Epidermal melanocyte (primary cell): ENCODE measurements at regions not wholly inside any gene's neighbourhood (a gene's known extent, or its start where the extent isn't known, plus 50 kb on each side); places are given as distances from the start of the nearest gene placed in this dataset.
"Not testable (repeated sequence)": the region's sequence is repeated elsewhere in the genome, so short reads cannot be mapped to it uniquely, and the experiment has no call there.

ENCODE experiments used
- DNase-seq: peaks from one replicate; pipeline ENCODE4 v3.0.0; 2011; ENCODE audit warnings: low spot score; ENCODE audit not compliant: insufficient read length

DNA sequence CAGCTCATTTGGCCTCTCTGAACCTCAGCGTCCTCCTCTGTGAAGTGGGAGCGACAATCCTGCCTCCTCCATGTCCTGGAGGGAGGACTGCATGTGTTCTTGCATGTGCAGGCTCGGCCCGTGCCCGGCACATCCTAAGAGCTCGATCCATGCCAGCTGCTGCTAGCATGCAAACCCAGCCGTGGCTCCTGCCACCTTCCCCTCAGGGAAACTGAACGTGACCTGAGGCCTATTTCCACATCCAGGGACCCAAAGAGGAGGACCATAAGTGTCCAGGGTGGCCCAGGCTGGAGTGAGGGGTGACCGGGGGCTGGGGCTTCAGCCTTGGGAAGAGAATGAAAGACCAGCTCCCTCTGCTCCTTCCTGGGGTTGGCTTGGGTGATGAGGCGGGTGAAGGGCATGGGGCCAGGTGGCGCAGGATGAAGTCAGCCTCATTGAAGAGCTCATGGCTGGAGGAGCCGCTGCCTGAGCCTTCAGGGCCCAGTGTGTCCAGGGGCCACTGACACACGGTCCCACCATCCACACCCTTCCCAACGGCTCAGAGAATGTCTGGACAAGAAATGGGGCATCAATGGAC lies 115.7 kb upstream of the AKAP13 start:
- DNase-seq, result not testable (repeated sequence)

DNA sequence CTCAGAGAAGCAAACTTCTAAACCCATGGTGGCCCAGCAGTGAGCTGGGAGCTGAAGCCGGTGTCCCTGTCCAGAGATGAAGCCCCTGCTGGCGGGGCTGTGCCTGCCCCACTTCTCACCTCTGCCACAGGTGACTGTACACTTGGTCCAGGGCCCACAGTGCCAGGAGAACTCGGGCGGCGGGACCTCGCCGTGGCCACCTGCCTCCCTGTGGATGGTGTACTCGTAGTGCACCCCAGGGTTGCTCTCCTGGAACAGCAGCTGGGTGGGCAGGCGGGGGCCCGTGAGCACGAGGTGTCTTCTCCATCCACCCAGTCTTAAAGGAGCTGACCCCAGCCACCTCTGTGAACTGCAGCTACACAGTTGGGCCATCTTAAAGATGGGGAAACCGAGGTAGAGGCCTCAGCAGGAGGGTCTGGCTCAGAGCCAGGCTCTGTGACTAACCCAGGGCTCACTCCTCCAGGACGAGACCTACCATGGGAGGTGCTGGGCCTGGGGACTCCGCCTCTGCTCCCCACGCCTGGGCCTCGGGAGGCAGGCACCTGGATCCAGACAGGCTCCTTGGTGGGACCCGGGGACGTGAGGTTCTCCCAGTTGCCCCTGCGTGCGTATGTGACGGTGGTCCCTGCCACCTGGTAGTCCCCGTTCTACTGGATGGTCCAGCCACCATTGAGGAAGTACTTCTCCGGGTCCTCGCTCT lies 113.1 kb upstream of the AKAP13 start:
- not testable (repeated sequence) for DNase-seq

DNA sequence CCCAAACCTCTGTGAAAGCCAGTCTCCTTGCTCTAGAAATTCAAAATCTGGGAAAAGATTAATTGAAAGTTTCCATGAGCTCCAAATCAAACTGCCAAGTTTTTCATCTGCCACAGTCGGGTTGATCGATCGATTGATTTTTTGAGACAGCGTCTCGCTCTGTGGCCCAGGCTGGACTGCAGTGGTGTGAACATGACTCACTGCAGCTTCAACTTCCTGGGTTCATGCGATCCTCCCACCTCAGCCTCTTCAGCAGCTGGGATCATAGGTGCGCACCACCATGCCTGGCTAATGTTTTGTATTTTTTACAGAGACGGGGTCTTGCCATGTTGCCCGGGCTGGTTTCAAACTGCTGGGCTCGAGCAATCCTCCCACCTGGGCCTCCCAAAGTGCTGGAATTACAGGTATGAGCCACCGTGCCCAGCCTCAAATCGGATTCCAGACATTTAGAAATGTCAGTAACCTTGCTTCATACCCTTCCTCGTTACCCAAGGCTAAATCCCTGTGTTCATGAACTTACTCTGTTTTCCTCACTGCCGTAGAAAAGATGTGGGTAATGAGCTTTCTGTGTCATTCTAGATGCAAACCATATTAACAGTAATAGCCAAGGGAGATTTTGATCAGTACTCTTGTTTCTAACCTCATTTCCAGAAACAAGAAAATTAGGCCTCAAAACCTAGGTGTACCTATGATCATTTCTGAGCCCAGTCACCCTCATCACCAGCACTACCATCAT lies 105.9 kb upstream of the AKAP13 start:
- DNase-seq, result no peak

DNA sequence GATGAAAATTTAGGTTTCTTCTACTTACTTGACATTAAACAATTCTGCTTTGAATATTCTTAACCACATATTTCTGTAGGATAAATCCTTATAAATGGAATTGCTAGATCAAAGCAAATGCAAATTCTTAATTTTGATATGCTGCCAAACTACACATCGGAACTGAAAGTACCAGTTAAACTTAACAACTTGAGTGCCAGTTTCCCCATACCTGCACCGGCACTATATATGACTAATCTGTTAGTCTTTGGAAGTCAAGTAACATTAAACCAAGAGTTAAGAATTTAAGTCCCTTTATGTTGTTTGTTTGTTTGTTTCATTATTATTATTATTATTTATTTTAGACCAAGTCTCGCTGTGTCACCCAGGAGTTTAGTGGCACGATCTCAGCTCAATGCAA lies 103.9 kb upstream of the AKAP13 start:
- DNase-seq, result no peak

DNA sequence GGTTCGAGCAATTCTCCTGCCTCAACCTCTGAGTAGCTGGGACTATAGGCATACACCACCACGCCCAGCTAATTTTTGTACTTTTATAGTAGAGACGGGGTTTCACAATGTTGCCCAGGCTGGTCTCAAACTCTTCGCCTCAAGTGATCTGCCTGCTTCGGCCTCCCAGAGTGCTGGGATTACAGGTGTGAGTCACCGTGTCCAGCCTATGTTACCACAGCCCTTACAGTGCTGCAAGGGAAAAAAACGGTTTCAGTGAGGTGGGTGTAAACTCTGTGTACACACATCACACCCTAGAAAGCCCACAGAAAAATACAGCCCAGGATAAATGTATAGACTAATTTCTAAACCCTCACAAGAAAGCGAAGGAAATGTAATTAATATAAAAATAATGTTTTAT lies 103.5 kb upstream of the AKAP13 start:
- DNase-seq, result no peak

DNA sequence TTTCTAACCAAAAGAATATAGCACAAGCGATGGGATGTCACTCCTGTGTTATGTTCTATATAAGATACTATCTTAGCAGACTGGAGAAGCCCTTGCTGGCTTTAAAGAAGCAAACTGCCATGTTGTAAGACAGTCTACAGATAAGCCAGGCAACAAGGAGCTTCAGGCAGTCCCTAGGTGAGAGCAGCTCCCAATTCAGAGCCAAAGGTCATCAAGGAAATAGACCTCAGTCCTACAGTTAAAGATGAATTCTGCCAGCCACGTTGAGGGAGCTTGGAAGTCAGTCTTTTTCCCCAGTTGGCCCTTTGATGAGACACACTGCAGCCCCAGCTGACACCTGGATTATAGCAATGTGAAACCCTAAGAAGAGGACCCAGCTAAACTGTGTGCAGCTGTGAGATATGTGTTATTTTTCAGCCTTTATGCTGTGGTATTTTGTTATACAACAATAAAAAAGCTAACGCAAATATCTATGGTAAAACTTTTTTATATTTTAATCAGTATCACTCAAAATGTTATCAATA lies 102.5 kb upstream of the AKAP13 start:
- no peak for DNase-seq

DNA sequence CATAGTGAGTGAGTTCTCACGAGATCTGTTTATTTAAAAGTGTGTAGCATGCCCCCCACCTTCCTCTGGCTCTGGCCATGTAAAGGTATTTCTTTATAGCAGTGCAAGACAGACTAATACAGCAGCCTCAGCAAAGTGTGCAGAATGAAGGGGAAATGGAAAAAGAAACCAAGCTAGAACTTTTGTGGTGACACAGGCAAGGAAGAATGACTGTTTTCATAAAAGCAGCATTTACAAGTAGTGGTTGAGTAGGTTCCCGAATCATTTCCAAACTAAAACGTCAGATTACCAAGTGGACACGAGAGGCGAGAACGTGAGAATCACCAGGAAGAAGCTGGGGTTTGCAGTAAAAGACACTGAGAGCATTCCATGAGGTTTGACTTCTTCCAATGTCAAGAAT lies 100.2 kb upstream of the AKAP13 start:
- no peak for DNase-seq

DNA sequence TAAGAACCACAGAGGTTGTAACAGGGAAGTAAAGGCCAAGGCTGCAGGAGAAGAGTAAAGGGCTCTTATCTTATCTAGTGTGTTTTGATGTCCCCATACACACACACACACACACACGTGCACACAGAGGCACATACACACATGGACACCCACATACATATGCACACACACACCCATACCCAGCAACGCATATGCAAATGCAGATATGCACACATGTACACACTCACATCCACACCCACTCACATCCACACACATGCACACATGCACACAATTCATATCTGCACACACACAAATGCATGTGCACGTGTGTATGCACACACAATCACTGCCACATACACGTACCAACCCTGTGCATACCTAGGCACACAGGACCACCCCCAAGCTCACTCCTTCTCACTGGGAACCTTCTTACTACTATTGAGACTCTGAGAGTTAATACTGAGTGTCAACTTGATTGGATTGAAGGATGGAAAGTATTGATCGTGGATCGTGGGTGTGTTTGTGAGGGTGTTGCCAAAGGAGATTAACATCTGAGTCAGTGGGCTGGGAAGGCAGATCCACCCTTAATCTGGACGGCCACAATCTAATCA lies 99.0 kb upstream of the AKAP13 start:
- no peak for DNase-seq

DNA sequence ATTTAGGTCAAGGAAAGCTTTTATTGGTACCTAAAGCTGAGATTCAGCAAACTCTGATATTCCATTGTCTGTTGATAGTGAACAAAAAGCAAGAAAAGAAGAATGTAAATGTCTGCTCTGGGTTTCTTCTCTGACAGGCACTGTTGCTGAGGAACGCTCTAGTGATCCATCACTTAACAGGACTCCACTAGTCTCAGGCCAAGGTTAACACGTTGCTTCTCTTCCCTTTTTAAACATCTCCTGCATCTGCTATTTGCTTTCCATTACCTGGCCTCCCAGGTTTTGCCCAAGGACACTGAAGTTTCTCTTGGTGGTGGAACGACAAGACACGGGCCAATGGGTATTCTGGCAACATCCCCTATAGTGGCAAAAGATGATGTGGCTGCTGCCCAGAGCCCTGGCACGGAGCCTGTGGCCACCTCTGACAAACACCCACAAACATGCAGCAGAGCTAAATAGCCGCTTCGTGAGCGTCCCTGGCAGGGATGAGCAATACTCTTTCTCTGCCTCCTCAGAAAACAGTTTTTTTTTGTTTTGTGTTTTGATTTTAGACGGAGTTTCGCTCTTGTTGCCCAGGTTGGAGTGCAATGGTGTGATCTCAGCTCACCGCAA lies 97.8 kb upstream of the AKAP13 start:
- DNase-seq, result no peak

DNA sequence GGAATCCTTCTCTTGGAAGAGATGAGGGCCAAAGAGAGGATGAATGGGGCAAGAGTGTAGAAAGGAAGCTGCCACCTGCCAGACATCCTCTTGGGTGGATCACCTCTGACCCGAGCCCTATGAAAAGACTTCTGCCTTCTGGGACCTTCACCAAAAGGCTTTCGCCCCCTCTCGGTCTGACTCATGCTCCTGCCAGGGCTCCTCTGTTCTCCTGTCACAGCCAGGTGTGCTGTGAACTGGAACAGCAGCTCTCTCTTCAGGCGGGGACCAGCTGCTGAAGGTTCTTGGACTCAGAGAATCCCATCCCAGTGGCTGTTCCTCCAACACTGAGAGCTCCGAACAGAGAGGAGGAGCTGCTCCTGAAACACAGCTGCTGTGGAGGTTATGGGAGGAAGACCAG lies 96.6 kb upstream of the AKAP13 start:
- DNase-seq, result not testable (repeated sequence)

DNA sequence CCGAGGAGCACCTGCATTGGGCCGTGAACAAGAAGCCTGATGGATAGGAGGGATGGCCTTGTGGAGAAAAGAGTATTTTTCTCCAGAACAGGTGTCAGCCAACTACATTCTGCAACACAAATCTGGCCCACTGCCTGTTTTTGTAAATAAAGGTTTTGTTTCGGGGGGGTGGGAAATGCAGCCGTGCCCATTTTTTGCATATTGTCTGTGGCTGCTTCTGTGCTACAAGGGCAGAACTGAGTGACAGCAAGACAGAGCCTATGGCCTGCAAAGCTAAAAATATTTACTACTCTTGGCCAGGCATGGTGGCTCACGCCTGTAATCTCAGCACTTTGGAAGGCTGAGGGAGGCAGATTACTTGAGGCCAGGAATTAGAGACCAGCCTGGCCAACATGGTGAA lies 95.9 kb upstream of the AKAP13 start:
- DNase-seq, result no peak

DNA sequence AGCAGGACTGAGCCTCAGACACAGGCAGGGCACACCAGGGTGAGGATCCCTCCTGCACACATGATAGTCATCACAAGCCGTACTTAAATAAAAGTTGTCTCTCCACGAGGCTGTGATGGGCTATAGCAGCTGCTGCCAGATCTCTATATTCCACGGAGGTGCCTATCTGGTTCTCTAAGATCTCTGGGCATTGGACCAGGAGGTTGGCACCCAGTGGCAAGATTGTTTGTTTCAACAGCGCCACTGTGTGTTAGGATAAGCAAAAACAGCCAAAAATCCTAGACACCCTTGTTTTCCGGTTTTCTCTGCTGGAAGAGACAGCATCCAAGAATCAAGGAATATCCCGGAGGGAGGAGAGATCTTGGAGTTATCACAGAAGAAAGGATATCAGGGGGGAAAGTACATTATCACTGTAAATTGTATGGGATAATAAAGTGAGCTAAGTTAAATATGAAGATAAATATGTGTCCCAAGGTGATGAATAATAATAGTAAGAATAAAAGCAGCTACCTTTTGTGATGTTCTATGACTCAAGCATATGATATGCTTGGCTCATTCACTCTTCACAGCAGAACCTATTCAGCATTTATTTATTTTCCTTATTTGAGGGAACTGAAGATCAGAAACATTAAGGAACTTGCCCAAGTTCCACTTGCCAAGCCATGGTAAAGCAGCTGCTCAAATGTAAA lies 90.6 kb upstream of the AKAP13 start:
- peak; percentile 83 for DNase-seq

DNA sequence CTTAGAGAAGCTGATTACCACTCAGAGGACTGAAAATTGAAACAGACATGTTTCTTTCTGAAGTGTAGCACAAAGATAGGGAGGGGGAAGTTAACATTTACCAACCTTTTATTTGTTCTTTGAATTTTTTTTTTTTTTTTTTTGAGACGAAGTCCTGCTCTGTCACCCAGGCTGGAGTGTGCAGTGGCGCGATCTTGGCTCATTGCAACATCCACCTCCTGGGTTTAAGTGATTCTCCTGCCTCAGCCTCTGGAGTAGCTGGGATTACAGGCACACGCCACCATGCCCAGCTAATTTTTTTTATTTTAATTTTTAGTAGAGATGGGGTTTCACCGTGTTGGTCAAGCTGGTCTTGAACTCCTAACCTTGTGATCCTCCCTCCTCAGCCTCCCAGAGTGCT lies 87.8 kb upstream of the AKAP13 start:
- not testable (repeated sequence) for DNase-seq

DNA sequence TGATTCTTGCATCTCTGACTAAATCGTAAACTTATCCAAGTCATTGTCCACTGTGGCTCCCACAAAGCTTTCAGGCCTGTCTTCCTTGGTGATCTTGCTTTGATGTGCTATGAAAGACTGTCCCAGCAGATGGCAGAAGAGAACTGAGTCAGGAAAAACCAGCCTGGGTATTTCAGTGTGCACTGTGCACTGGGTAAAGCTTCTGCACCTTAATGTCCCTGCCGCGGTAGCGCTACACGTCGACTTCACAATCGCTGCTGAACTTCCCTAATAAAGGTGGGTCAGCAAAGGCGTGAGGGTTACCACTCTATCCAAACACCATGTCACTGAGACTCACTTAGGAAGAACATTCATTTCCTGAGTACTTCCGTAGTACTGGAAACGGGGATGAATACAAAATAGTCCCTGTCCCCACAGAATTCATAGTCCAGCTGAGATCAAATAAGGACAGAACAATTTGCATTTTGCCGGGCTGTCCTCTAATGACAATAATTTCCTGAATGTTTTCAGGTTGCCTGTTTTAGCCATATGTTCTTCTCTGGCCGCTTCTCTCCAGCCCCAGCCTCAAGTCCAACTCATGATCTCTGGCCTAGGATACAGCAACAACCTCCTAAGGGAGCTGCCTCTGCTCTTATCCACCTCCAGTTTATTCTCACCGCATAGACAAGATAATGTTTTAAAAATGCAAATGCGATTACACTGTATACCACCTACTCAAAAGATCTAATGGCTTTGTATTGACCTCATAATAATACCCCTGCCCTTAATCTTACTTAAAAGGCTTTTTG lies 83.6 kb upstream of the AKAP13 start:
- peak; percentile 53 for DNase-seq

DNA sequence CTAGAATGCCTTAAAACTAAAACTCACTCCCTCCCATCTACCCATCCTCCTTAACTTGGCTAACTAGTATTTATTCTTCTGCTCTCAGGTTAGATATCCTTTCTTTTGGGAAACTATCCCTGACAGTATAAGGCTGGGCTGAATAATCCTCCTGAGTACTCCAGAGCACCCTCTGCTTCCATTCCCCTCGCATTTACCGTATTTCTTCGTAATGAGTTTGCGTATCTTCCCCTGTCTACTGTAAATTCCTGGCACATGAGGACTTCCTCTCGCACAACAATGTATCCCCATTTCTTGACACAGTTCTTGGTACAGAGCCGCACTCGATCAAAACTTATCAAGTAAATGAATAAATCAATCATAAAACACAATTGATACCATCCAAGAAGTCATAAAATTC lies 82.9 kb upstream of the AKAP13 start:
- no peak for DNase-seq

DNA sequence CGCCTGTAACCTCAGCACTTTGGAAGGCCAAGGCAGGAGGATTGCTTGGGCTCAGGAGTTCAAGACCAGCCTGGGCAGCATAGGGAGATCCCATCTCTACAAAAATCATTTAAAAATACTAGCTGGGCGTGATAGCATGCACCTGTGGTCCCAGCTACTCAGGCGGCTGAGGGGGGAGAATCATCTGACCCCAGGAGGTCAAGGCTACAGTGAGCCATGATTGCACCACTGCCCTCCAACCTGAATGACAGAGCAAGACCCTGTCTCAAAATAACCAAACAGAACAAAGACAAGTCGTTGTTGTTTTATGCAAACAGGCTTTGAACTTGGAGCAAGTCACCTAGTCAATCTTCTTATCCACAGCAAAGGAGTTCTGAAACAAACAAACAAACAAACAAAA lies 82.0 kb upstream of the AKAP13 start:
- no peak for DNase-seq

DNA sequence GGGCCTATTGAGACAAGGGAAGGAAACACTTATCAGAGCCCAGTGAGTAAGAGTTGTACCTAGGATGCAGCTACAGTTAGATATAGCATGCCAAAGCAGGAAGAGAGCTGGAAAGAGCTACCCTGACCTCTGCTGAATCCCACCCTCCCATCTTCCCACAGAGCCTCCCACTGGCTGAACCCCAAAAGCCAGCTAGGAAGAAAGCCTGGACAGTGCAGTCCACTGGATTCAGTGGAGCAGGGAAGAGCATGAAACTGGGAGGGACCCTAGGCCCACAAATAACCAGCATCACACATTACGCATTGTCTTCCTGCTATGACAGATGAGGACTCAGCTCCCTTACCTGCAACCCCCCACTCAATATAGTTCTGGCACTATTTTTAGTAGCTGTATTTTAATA lies 81.5 kb upstream of the AKAP13 start:
- no peak for DNase-seq

DNA sequence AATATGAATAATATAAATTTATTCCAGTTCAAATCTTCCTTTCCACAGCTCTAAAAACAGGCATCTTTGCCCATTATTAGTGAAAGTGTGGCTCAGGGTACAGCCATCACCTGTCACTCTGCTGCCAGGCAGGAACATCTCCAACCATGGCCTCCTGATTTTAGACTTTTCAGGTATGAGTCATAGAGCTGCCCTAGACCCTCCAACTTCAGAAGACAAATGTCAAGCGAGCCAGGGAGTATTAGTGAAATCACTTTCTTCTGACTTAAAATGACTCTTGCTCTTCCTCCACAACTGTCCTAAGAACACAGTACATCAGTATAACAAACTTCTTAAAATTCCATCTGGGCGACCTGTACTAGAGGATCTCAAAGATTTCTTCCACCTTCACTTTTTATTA lies 78.1 kb upstream of the AKAP13 start:
- DNase-seq, result no peak

DNA sequence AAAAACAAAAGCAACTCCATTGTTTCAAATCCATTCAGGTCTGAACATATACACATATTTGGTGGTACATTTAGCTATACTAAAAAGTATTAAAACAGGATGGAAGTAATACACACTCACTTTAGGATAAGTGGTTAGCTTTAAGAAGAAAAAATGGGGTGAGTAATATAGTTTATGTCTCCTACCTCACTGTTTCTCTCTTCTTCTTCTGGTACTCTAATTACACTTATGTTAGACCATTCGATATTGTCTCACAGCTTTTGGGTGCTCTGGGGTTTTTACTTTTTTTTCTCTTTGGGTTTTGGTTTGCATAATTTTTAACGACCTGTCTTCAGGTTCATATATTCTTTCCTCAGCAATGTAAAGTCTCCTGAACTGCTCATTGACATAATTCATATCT lies 75.4 kb upstream of the AKAP13 start:
- DNase-seq, result no peak

DNA sequence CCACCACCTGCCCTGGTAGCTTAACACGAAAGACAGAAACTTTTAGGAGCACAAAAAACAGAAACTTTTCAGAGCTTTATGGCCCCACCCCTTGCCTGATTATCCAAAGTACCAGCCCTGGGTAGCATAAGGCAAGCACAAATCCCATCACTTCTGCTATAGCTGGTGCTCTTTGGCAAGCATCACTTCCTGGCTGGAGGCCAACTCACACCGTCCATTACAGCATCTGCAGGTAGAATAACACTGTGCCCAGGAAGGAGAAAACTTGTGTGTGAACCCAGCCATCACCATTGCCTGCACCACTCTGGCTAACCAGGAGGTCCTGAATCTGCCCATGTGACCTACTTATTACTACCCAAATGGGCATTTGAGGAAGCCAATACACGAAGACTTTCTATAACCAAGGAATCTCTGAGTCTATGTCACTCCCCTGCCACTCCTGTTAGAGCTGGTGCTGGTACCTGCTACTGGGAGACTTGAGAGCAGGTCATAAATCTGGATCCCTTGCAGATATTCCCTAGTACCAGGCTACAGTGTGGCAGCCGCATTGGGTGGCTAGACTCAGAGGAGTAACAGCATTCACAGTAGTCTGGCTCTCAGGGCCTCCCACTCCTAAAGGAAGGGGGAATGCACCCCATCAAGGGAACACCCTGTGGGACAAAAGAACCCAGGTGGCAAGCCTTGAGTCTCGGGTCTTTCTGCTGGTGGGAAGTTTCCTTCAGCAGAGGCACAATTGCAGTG lies 73.3 kb upstream of the AKAP13 start:
- no peak for DNase-seq
